Activated CD4-positive, alpha-beta T cell treated with anti-CD3 and anti-CD28 coated beads, Interleukin-2, amount 10 ng/mL, durations not matched to agents 7 days and 5 days (primary cell): ENCODE measurements at regions not wholly inside any gene's neighbourhood (a gene's known extent, or its start where the extent isn't known, plus 50 kb on each side); places are given as distances from the start of the nearest gene placed in this dataset.

Experiments used
- CTCF ChIA-PET: fragments of 350-600 bp; sonication (Branson Sonifier 250); formaldehyde crosslinking; loops from one replicate; lab custom pipeline; 2021; ENCODE audit warnings: antibody characterized with exemption; lab: Charles Lee
- POLR2A ChIA-PET: fragments of 350-600 bp; sonication (Branson Sonifier 250); formaldehyde crosslinking; loops from one replicate; lab custom pipeline; 2021; ENCODE audit warnings: antibody characterized with exemption; lab: Charles Lee
- DNase-seq: peaks from one replicate; pipeline ENCODE4 v3.0.0-alpha.2; 2020
- H3K27ac Mint-ChIP-seq: one replicate; pipeline ENCODE4 v1.8.0; 2021; ENCODE audit warnings: mild to moderate bottlenecking, moderate library complexity, mixed read lengths
- H3K27me3 Mint-ChIP-seq: one replicate; pipeline ENCODE4 v1.8.0; 2021; ENCODE audit warnings: mixed read lengths
- H3K36me3 Mint-ChIP-seq: one replicate; pipeline ENCODE4 v1.8.0; 2021; ENCODE audit warnings: low read depth, mixed read lengths
- H3K4me1 Mint-ChIP-seq: one replicate; pipeline ENCODE4 v1.8.0; 2021; ENCODE audit warnings: mixed read lengths
- H3K4me3 Mint-ChIP-seq: one replicate; pipeline ENCODE4 v1.8.0; 2021; ENCODE audit warnings: mild to moderate bottlenecking, moderate library complexity, mixed read lengths
- H3K9me3 Mint-ChIP-seq: one replicate; pipeline ENCODE4 v1.8.0; 2021; ENCODE audit warnings: mixed read lengths

DNA sequence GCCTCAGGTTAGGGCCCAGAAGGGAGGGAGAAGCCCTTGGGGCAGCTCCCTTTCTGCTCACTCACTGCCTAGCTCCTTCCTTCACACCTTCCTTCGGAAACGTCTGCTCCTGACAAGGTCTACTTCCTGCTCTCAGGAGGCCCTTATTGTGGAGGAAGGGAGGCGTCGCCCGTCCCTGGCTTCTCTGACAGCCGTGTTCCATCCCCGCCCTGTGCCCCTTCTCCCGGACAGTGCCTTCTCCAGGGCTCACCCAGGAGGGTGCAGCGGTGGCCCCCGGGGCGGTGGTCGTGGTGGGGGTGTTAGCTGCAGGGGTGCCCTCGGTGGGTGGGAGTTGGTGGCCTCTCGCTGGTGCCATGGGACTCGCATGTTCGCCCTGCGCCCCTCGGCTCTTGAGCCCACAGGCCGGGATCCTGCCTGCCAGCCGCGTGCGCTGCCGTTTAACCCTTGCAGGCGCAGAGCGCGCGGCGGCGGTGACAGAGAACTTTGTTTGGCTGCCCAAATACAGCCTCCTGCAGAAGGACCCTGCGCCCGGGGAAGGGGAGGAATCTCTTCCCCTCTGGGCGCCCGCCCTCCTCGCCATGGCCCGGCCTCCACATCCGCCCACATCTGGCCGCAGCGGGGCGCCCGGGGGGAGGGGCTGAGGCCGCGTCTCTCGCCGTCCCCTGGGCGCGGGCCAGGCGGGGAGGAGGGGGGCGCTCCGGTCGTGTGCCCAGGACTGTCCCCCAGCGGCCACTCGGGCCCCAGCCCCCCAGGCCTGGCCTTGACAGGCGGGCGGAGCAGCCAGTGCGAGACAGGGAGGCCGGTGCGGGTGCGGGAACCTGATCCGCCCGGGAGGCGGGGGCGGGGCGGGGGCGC, 231.9 kb downstream of the SEC14L1 start:
- ChIA-PET CTCF (interaction anchor here (0.8 to 1.6 kb wide), 3 partner anchors 28 to 42 kb away, joined by 3 to 5 read pairs (median 3); no protein-coding TSS in a partner anchor), POLR2A (no interaction called here)
- peak; percentile 79 for DNase-seq
- Mint-ChIP-seq H3K27ac (peak overlapping the region; percentile 87), H3K4me1 (peaks cover 59% of the 10 kb centered on the region), H3K4me3 (peak overlapping the region; percentile 76), H3K9me3 (no peaks in the 10 kb centered on the region), H3K27me3 (no peaks in the 10 kb centered on the region), H3K36me3 (peaks cover 31% of the 10 kb centered on the region)

DNA sequence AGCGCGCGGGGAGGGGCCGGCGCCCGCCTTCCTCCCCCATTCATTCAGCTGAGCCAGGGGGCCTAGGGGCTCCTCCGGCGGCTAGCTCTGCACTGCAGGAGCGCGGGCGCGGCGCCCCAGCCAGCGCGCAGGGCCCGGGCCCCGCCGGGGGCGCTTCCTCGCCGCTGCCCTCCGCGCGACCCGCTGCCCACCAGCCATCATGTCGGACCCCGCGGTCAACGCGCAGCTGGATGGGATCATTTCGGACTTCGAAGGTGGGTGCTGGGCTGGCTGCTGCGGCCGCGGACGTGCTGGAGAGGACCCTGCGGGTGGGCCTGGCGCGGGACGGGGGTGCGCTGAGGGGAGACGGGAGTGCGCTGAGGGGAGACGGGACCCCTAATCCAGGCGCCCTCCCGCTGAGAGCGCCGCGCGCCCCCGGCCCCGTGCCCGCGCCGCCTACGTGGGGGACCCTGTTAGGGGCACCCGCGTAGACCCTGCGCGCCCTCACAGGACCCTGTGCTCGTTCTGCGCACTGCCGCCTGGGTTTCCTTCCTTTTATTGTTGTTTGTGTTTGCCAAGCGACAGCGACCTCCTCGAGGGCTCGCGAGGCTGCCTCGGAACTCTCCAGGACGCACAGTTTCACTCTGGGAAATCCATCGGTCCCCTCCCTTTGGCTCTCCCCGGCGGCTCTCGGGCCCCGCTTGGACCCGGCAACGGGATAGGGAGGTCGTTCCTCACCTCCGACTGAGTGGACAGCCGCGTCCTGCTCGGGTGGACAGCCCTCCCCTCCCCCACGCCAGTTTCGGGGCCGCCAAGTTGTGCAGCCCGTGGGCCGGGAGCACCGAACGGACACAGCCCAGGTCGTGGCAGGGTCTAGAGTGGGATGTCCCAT, 232.8 kb downstream of the SEC14L1 start:
- peak overlapping the region; percentile 89 for H3K27ac Mint-ChIP-seq
- peak; percentile 66 for DNase-seq
- ChIA-PET POLR2A (no interaction called here), CTCF (interaction anchor here (0.8 to 4.2 kb wide), 9 partner anchors 15 to 283 kb away, joined by 3 to 19 read pairs (median 5); no protein-coding TSS in a partner anchor)
- no peaks in the 10 kb centered on the region for H3K27me3 Mint-ChIP-seq
- H3K36me3 Mint-ChIP-seq: peaks cover 39% of the 10 kb centered on the region
- H3K4me1 Mint-ChIP-seq: peaks cover 66% of the 10 kb centered on the region
- H3K4me3 Mint-ChIP-seq: peak overlapping the region; percentile 86
- H3K9me3 Mint-ChIP-seq: no peaks in the 10 kb centered on the region

DNA sequence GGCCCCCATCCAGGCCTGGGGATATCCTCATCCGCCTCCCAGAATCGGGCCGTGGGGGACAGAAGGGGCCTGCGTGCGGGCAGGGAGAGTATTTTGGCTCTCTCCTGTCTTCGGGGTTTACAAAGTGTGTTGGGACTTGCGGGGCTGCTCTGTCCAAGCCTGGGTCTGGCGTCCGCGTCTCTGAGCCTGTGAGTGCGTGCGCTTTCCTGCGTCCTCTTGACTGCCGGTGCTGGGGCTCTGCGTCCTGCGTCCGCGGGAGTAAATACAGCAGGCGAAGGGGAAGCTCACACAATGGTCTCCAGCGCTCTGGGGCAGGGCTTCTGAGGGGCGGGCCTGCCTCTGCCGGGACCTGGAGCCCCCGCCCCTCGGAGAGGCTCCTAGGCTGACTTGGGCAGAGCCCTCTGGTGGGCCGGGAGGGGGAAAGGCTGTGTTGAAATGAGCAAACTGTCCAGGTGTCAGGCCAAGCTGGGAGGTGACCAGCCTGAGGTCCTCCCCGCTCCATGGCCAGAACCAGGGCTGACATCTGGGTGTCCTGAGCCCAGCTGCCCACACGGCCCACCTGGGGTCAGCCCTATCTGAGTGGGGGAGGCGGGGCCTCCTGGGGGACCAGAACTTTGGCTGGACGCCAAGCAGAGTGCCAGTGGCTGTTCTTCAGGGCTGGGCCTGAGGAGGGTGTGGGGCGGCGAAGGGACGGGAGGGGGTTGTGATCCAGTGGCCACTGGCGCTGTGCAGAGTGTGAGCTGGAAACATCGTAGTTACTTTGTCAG, 233.6 kb downstream of the SEC14L1 start:
- peak; percentile 86 for DNase-seq
- CTCF ChIA-PET: interaction anchor here (0.6 to 4.7 kb wide), 11 partner anchors 8 to 284 kb away, joined by 3 to 25 read pairs (median 5); no protein-coding TSS in a partner anchor

DNA sequence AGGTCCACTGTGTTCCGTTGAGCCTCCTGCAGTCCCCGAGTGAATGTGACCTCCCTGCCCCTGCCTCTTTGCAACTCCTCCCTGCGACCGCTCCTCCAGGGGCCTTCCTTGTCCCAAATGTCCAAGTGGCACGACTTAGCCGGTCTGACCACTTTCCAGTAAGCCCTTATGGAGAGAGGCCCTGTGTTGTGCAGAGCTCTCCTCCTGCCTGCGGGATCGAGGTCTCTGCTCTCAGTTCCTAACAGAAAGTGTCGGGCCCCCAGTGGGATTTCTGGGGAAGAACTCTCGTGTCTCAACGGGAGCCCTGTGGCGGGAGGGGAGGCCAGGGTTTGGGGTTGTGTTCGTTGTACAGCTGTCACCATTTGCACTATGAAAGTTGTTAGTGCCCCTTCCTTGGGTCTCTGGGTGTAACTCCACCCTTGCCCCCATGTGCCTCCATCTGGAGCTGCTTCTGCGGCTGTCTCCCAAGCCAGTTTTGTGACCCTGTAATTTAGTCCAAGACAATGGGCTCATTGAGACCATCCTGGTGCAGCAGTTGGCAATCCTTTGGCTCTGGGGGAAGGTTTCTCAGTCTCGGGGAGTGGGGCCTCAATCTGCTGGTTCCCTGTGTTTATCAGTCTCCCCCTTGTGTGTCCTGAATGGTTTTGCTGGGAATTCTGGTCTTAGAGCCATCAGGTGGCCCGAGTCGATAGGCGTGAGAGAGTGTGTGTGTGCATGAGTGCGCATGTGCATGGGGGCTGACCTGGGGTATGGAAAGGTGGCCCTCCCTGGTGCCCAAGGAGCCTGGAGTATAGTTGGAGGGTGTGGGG, 234.5 kb downstream of the SEC14L1 start:
- H3K9me3 Mint-ChIP-seq: no peaks in the 10 kb centered on the region
- H3K4me3 Mint-ChIP-seq: peak overlapping the region; percentile 86
- peaks cover 50% of the 10 kb centered on the region for H3K36me3 Mint-ChIP-seq
- ChIA-PET CTCF (interaction anchor here (0.5 to 4.7 kb wide), 11 partner anchors 9 to 1046 kb away, joined by 3 to 25 read pairs (median 4); no protein-coding TSS in a partner anchor), POLR2A (interaction anchor here (1.0 to 1.1 kb wide), 2 partner anchors 25 to 50 kb away, joined by 4 to 5 read pairs; no protein-coding TSS in a partner anchor)
- H3K27me3 Mint-ChIP-seq: no peaks in the 10 kb centered on the region
- H3K27ac Mint-ChIP-seq: peak overlapping the region; percentile 89
- no peak for DNase-seq
- peaks cover 74% of the 10 kb centered on the region for H3K4me1 Mint-ChIP-seq

More for the DNA sequence above, 233.6 kb downstream of the SEC14L1 start:
- Mint-ChIP-seq H3K4me1 (peaks cover 70% of the 10 kb centered on the region), H3K27me3 (no peaks in the 10 kb centered on the region), H3K36me3 (peaks cover 42% of the 10 kb centered on the region), H3K27ac (peak overlapping the region; percentile 89), H3K4me3 (peak overlapping the region; percentile 86), H3K9me3 (no peaks in the 10 kb centered on the region)
- POLR2A ChIA-PET: interaction anchor here (0.6 to 1.0 kb wide), 2 partner anchors 43 to 49 kb away, joined by 4 to 5 read pairs; no protein-coding TSS in a partner anchor

DNA sequence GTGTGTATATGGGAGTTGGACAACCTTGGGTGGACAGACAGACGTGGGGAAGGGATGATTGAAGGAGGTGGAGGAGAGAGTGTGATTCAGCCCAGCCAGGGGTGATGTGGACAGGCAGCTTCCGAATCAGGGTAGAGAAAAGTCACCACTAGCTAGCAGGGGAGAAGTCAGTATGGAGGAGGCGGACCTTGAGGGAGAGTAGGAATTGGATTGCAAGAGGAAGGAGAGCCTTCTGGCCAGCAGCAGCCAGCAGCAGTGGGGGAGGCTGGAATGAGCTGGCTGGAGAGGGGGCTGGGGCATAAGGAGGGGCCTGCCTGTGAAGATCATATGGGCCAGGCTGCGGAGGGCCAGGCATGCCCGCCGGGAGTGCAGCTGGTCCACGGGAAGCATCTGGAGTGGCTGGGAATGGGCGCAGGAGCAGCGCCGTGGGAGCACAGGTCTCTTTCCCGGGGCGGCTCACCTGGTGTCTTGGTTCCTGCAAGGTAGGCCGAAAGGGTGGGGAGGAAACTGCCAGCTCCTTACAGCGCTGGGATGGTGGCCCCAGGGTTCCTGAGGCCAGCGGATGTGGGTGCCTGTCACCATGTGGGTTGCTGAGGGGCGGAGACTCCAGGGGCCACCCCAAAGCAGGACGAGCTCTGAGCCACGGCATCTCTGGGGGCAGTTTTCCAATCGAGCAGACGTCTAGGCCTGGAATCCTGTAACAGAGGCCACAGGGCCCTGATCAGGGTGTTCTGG, 235.3 kb downstream of the SEC14L1 start:
- peak overlapping the region; percentile 86 for H3K4me3 Mint-ChIP-seq
- no peaks in the 10 kb centered on the region for H3K27me3 Mint-ChIP-seq
- peaks cover 74% of the 10 kb centered on the region for H3K4me1 Mint-ChIP-seq
- CTCF ChIA-PET: interaction anchor here (0.5 to 4.7 kb wide), 13 partner anchors 11 to 1046 kb away, joined by 3 to 25 read pairs (median 3); no protein-coding TSS in a partner anchor
- peak; percentile 83 for DNase-seq
- peaks cover 53% of the 10 kb centered on the region for H3K36me3 Mint-ChIP-seq
- peak overlapping the region; percentile 89 for H3K27ac Mint-ChIP-seq
- no peaks in the 10 kb centered on the region for H3K9me3 Mint-ChIP-seq
- POLR2A ChIA-PET: interaction anchor here (0.5 to 1.1 kb wide), 2 partner anchors 24 to 39 kb away, joined by 3 to 5 read pairs; no protein-coding TSS in a partner anchor

DNA sequence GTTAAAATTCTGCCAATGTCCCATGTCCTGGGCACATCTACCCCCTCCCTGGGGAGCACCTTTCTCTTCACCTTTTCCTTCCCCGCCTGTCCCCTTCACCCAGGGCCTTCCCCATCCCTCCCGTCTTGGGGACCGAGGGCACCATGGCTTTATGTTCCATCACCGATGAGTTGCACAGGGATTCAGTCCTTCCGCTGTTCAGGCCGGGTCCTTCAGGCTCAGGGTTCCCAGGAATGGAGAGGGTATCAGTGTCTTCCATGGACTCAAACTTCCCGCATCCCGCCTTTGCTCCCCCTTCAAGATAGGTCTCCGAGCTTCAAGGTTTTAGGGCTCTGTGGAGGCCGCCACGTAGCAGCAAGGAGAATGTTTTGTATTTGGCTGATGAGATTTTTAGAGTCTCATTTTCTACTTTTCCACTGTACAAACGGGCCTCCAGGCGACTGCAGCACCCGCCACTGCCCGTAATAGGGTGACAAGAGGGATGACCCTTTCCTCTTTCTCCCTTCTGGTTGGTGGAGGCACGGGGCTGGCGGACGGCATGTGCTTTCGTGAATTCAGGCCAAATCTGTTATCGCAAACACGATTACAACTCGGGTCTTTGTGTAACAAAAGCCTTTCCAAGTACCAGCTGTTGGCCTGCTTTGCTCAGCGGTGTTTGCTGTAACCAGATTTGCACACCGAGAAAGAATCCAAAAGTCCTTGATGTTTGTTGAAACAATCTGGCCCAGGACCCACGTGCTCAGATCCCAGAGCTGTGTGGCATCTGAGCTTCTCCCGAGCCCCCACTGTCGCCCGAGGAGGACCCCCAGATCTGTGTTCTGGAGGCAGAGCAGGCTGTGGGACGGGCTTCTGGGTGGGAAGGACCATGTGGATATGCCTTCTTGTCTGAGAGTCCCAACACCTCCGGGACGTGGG, 236.3 kb downstream of the SEC14L1 start:
- peak overlapping the region; percentile 86 for H3K4me3 Mint-ChIP-seq
- H3K36me3 Mint-ChIP-seq: peaks cover 58% of the 10 kb centered on the region
- ChIA-PET POLR2A (interaction anchor here (1.1 kb wide), 1 partner anchor 23 kb away, joined by 5 read pairs; no protein-coding TSS in a partner anchor), CTCF (interaction anchor here (0.7 to 4.7 kb wide), 9 partner anchors 10 to 117 kb away, joined by 3 to 25 read pairs (median 6); no protein-coding TSS in a partner anchor)
- H3K4me1 Mint-ChIP-seq: peaks cover 74% of the 10 kb centered on the region
- H3K27ac Mint-ChIP-seq: peak overlapping the region; percentile 89
- no peak for DNase-seq
- H3K9me3 Mint-ChIP-seq: no peaks in the 10 kb centered on the region
- H3K27me3 Mint-ChIP-seq: no peaks in the 10 kb centered on the region

DNA sequence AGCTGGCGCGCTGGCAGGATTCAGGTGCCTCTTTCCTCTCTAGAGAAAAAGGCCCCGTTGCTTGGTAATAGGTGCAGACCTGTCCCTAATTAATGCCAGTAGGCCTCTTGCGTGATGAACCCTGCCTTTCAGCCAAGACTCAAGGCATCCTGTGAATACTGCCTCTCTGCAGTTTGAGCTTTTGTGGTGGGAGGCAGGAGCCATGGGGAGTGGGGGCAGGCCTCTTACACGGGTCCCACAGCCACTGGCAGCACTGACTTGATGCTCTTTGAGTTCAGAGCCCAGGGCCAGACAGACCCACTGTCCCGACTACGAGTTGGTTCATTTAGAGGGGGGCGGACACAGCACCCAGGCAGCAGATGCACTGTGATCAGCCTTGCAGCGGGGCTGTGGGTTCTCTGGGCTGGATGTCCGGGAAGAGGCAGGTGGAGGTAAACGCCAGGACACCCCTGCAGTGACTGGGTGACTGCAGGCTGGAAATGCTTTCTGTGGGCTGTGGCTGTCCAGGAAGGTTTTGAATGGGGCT, 237.0 kb downstream of the SEC14L1 start:
- Mint-ChIP-seq H3K9me3 (no peaks in the 10 kb centered on the region), H3K36me3 (peaks cover 58% of the 10 kb centered on the region), H3K27ac (peak overlapping the region; percentile 80), H3K27me3 (no peaks in the 10 kb centered on the region), H3K4me1 (peaks cover 75% of the 10 kb centered on the region), H3K4me3 (peak overlapping the region; percentile 86)
- ChIA-PET POLR2A (no interaction called here), CTCF (interaction anchor here (1.5 to 4.7 kb wide), 2 partner anchors 13 to 53 kb away, joined by 6 to 25 read pairs; no protein-coding TSS in a partner anchor)
- DNase-seq: no peak

DNA sequence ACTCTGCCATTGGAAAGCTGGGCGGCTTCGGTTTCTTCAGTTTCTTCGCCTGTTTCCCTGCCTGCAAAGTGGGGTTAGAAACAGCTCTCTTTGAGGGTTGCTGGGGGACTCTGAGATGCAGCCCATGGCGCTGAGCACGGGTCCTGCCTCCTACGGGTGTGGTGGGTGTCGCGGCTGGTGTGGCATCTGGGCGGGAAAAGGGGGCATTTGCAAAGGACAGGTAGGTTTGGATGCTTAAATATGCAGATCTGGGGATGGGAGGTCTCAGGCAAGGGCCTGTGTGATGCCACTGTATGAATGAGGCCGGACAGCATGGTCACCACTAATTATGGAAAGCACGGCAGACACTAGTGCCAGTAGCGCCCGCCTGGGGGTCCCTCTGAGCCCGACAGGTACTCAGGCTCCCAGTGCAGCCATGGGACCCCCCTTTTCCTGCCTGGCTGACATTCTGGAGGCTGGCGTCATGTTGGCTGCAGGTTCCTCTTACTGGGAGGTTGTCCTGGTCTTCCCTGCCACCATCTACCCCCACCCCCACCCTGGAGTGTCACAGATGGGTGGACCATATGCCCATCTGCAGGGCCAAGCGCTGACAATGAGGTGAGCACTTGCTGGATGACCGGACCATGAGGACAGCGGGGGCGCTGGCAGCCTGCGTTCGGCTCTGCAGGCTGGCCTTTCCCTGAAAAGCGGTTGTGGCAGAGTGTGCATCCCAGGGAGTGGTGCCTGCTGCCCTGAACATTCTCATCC, 237.7 kb downstream of the SEC14L1 start:
- H3K27me3 Mint-ChIP-seq: no peaks in the 10 kb centered on the region
- no peaks in the 10 kb centered on the region for H3K9me3 Mint-ChIP-seq
- H3K4me1 Mint-ChIP-seq: peaks cover 82% of the 10 kb centered on the region
- no peak for DNase-seq
- H3K4me3 Mint-ChIP-seq: peak overlapping the region; percentile 86
- POLR2A ChIA-PET: no interaction called here
- CTCF ChIA-PET: interaction anchor here (1.5 to 4.7 kb wide), 2 partner anchors 12 to 52 kb away, joined by 6 to 25 read pairs; no protein-coding TSS in a partner anchor
- peak overlapping the region; percentile 80 for H3K27ac Mint-ChIP-seq
- H3K36me3 Mint-ChIP-seq: peaks cover 61% of the 10 kb centered on the region

DNA sequence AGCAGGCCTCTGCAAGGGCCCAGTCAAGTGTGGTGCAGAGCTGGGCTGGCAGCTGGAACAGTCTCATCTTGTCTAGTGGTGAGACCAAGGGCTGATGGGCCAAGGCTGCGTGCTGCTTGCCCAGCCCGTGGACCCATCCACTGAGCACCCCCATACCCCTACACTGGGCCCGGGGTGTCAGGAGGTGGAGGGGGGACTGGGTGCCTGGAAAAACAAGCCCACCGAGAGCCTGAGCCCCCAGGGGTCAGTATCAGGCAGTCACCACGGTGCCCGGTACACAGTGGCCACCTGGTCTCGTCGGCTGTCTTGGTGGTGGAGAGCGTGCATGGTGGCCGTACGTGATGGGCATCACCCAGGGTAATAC, 238.3 kb downstream of the SEC14L1 start:
- H3K27me3 Mint-ChIP-seq: no peaks in the 10 kb centered on the region
- H3K9me3 Mint-ChIP-seq: no peaks in the 10 kb centered on the region
- DNase-seq: no peak
- H3K4me1 Mint-ChIP-seq: peaks cover 88% of the 10 kb centered on the region
- H3K27ac Mint-ChIP-seq: no peak overlapping the region
- no peak overlapping the region for H3K4me3 Mint-ChIP-seq
- peaks cover 66% of the 10 kb centered on the region for H3K36me3 Mint-ChIP-seq
- ChIA-PET CTCF (no interaction called here), POLR2A (no interaction called here)
